PC-9 (cell line): ENCODE measurements at regions not wholly inside any gene's neighbourhood (a gene's known extent, or its start where the extent isn't known, plus 50 kb on each side); places are given as distances from the start of the nearest gene placed in this dataset.

Source experiments
- CTCF ChIP-seq: fragments of 200-600 bp; sonication (generic); conservative IDR thresholded peaks from 2 replicates; pipeline ENCODE4 v1.6.1; 2017; ENCODE audit warnings: mixed run types, antibody characterized with exemption, mild to moderate bottlenecking, moderate library complexity
- EZH2 ChIP-seq: fragments of 200-600 bp; sonication (generic); IDR thresholded peaks from 2 replicates; pipeline ENCODE4 v1.8.0; 2017; ENCODE audit warnings: antibody characterized with exemption, low read depth

- TF ChIP-seq EZH2: no peak
- TF ChIP-seq CTCF: no peak
Observed at GRCh38 chrX:49760290-49760890, 64.6 kb upstream of the PAGE1 start.
